Activated effector memory CD4-positive, alpha-beta T cell treated with Interleukin-2 at 50 U/mL for 16 hours (primary cell): ENCODE measurements at regions not wholly inside any gene's neighbourhood (a gene's known extent, or its start where the extent isn't known, plus 50 kb on each side); places are given as distances from the start of the nearest gene placed in this dataset.
"Not testable (repeated sequence)": the region's sequence is repeated elsewhere in the genome, so short reads cannot be mapped to it uniquely, and the experiment has no call there.

Experiments used
- DNase-seq: peaks from one replicate; pipeline ENCODE4 v3.0.0-alpha.2; 2020

- no peak for DNase-seq
These were observed 620.8 kb upstream of the AUTS2 start for GRCh38 chr7:68977385-68978055.

GRCh38 chr7:68978710-68979109 is 619.6 kb upstream of the AUTS2 start:
- DNase-seq, result no peak

- no peak for DNase-seq
These were observed 618.3 kb upstream of the AUTS2 start for GRCh38 chr7:68980011-68980410.

DNA sequence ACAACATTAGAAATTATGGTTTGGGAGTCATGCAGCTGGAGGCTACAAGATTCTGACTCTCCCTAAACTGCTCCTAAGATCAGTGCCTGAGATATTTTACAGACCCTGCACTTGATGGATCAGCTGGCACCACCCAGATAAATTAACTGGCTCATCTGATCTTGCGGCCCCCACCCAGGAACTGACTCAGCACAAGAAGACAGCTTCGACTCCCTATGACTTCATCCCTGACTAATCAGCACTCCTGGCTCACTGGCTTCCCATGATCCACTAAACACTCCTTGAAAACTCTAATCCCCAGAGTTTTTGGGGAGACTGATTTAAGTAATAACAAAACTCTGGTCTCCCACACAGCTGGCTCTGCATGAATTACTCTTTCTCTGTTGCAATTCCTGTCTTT is 617.8 kb upstream of the AUTS2 start:
- DNase-seq, result not testable (repeated sequence)

- DNase-seq, result no peak
These were observed 614.0 kb upstream of the AUTS2 start for GRCh38 chr7:68984306-68984705.

- no peak for DNase-seq
These were observed 603.4 kb upstream of the AUTS2 start for GRCh38 chr7:68994841-68995240.

GRCh38 chr7:68998136-68998535 is 600.1 kb upstream of the AUTS2 start:
- no peak for DNase-seq

GRCh38 chr7:69002416-69002815 is 595.9 kb upstream of the AUTS2 start:
- no peak for DNase-seq

DNA sequence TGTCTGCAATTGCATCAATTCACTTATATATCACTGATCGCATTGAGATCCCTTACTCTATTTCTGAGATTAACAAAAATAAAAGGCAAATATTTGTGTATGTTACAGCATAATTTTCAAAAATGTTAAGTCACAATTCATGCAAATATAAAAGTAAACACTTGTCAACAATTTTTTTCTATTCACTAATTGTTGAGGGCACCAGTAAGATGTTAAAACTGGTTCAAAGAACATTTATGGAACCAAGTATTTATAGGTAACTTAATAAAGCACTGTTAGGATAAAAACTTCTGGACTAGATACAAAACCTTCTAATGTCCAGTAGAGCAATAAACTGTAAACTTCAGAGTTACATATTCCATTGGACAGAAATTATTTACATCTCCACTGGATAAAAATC is 586.1 kb upstream of the AUTS2 start:
- DNase-seq, result no peak

- DNase-seq, result no peak
These were observed 581.1 kb upstream of the AUTS2 start for GRCh38 chr7:69017208-69017607.

- DNase-seq, result no peak
These were observed 580.1 kb upstream of the AUTS2 start for GRCh38 chr7:69018200-69018599.

GRCh38 chr7:69019437-69019836 is 578.8 kb upstream of the AUTS2 start:
- no peak for DNase-seq

DNA sequence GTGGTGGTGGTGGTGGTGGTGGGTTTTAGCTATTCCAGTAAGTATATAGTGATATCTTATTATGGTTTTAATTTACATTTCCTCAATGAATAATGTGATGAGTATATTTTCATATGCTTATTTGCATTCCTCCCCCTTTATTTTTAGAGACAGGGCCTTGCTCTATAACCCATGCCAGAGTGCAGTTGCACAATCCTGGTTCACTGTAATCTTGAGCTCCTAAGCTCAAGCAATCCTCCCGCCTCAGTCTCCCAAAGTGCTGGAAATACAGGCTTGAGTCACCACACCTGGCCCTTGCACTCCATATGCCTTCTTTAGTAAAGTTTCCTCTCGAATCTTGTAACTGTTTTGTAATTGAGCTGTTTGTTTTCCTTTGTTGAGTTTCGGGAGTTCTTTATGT is 577.7 kb upstream of the AUTS2 start:
- DNase-seq, result no peak

DNA sequence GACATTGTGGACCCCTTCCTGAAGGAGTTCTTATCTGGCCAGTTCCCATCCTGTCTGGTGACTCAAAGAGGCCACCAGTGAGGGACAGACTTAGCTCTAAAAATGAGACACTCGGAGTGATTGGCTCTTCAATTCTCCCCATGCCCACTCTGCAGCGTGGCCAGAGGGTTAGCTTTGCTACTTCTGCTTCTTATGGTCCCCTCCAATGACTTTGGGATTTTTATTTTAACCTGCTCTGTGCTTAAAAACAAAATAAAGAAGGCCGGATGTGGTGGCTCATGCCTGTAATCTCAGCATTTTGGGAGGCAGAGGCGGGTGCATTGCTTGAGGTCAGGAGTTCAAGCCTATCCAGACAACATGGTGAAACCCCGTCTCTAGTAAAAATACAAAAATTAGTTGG is 573.0 kb upstream of the AUTS2 start:
- DNase-seq, result no peak

DNA sequence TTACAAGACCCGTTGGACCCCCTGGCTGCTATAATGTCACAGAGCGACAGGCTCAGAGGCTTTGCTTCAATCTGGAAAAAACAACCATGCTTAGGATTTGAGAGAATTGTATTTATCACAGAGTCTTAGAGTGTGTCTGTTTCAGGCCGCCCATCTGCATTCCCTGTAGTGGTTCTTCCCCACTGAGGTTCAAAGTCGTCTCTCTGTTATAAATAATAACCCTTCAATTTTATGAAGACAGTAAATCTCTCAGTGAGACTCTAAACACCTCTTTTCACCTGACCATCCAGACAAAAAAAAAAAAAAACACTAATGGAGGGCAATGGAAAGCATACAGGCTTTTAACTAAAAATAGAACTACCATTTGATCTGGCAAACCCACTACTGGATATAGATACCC is 565.4 kb upstream of the AUTS2 start:
- DNase-seq, result no peak

GRCh38 chr7:69035826-69036225 is 562.4 kb upstream of the AUTS2 start:
- no peak for DNase-seq

DNA sequence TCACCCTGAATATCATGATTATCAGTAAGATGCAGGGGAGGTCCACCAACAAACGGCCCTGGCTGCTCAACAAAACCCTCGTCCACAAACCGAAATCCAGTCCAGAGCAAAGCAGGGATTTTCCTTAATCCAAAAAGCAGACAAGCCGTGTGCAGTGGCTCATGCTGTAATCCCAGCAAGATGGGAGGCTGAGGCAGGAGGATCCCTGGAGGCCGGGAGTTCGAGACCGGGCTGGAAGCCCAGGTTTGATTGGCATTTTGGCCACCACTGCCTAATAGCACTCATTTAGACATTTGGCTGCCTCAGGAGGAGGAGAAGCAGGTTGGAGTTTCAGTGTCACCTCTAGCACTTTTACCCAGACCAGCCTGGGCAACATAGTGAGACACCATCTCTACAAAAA is 562.0 kb upstream of the AUTS2 start:
- DNase-seq, result no peak

- DNase-seq, result no peak
These were observed 559.4 kb upstream of the AUTS2 start for GRCh38 chr7:69038915-69039314.

- no peak for DNase-seq
These were observed 556.1 kb upstream of the AUTS2 start for GRCh38 chr7:69042138-69042537.

DNA sequence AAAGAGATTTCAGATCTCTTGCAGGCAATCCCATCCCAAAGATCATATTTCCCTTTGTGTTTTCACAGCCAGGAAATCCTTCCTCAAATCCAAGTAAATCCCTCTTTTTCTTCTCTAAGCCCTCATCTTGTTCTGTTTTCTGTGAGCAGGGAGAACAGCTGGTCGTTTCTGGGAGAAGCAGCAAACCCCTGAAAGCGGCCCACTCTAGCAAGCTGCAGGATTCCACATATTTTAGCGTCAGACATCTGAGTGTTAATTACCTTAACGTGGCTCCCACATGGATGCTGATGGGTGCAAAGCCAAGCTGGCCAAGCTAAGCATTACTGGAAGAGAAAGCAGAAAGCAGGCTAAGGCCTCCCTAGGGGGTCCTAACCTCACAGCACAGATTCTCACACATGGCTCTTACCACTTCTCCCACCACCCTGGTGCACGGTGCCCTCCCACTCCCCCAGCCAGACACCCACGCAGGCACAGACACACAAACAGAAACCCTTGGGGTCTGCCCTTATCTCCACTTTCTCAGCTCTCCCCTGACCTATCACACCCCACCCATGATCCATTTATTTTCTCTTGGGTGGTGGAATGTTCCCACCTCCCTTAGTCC is 551.0 kb upstream of the AUTS2 start:
- DNase-seq, result no peak

GRCh38 chr7:69049326-69049725 is 548.9 kb upstream of the AUTS2 start:
- no peak for DNase-seq

GRCh38 chr7:69052447-69052846 is 545.8 kb upstream of the AUTS2 start:
- DNase-seq, result no peak

GRCh38 chr7:69060516-69060915 is 537.8 kb upstream of the AUTS2 start:
- no peak for DNase-seq

DNA sequence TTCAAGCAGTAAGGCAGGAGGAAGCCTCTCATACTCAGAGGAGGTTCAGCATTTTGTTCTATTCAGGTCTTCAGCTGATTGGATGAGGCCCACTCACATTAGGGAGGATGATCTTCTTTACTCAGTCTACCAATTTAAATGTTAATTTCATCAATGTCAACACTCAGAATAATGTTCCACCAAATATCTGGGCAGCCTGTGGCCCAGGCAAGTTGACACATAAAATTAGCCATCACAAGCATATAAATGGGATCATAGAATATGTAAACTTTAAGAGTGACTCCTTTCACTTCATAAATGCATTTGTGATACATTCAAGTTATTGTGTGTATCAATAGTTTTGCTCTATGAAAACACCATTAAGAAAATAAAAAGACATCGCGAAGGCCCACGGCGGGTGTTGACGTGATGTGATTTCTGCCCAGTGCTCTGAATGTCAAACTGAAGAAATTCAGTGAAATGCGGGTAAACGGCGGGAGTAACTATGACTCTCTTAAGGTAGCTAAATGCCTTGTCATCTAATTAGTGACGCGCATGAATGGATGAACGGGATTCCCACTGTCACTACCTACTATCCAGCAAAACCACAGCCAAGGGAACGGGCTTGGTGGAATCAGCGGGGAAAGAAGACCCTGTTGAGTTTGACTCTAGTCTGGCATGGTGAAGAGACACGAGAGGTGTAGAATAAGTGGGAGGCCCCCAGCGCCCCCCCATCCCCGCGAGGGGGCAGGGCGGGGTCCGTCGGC is 536.1 kb upstream of the AUTS2 start:
- no peak for DNase-seq
